ENCODE measurements at regions not wholly inside any gene's neighbourhood (a gene's known extent, or its start where the extent isn't known, plus 50 kb on each side); places are given as distances from the start of the nearest gene placed in this dataset.

DNA sequence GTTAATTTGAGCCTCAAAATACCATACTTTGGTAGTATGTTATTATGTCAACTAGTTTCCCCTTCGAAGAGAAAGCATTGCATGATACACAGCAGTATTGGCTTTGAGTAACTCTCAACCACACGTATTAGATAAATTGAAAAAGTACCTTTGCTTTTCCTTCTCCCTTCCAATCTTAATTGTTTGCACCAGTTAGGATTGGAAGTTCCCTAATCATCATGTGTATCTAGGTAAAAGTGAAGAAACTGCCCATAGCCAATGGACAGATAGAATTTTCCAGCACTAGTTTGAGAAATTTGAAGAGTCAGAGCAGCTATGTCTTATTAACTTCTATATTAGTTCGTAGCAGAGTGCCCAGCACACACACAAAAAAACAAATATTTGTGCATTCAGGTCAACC lies 241.3 kb downstream of the COX7B2 start:
- TF ChIP-seq EZH2 (IDR thresholded peaks at IDR 0.05; ENCODE audit: borderline replicate concordance, insufficient read depth, low read length, poor library complexity, severe bottlenecking) (no peak), MXI1 (conservative IDR thresholded peaks at IDR 0.05; ENCODE audit: poor library complexity, severe bottlenecking) (no peak), POLR2AphosphoS5 (IDR thresholded peaks at IDR 0.05) (no peak)
- TF ChIP-seq, protein P1, sequence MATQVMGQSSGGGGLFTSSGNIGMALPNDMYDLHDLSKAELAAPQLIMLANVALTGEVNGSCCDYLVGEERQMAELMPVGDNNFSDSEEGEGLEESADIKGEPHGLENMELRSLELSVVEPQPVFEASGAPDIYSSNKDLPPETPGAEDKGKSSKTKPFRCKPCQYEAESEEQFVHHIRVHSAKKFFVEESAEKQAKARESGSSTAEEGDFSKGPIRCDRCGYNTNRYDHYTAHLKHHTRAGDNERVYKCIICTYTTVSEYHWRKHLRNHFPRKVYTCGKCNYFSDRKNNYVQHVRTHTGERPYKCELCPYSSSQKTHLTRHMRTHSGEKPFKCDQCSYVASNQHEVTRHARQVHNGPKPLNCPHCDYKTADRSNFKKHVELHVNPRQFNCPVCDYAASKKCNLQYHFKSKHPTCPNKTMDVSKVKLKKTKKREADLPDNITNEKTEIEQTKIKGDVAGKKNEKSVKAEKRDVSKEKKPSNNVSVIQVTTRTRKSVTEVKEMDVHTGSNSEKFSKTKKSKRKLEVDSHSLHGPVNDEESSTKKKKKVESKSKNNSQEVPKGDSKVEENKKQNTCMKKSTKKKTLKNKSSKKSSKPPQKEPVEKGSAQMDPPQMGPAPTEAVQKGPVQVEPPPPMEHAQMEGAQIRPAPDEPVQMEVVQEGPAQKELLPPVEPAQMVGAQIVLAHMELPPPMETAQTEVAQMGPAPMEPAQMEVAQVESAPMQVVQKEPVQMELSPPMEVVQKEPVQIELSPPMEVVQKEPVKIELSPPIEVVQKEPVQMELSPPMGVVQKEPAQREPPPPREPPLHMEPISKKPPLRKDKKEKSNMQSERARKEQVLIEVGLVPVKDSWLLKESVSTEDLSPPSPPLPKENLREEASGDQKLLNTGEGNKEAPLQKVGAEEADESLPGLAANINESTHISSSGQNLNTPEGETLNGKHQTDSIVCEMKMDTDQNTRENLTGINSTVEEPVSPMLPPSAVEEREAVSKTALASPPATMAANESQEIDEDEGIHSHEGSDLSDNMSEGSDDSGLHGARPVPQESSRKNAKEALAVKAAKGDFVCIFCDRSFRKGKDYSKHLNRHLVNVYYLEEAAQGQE (IDR thresholded peaks at IDR 0.05; ENCODE audit: borderline replicate concordance): no peak
- TF ChIP-seq, protein P2, sequence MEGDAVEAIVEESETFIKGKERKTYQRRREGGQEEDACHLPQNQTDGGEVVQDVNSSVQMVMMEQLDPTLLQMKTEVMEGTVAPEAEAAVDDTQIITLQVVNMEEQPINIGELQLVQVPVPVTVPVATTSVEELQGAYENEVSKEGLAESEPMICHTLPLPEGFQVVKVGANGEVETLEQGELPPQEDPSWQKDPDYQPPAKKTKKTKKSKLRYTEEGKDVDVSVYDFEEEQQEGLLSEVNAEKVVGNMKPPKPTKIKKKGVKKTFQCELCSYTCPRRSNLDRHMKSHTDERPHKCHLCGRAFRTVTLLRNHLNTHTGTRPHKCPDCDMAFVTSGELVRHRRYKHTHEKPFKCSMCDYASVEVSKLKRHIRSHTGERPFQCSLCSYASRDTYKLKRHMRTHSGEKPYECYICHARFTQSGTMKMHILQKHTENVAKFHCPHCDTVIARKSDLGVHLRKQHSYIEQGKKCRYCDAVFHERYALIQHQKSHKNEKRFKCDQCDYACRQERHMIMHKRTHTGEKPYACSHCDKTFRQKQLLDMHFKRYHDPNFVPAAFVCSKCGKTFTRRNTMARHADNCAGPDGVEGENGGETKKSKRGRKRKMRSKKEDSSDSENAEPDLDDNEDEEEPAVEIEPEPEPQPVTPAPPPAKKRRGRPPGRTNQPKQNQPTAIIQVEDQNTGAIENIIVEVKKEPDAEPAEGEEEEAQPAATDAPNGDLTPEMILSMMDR (IDR thresholded peaks at IDR 0.05; ENCODE audit: poor library complexity, severe bottlenecking): no peak
